ENCODE measurements at regions not wholly inside any gene's neighbourhood (a gene's known extent, or its start where the extent isn't known, plus 50 kb on each side); places are given as distances from the start of the nearest gene placed in this dataset.
A peak's percentile ranks its signal among the peaks of the same experiment; 100 is the strongest.

DNA sequence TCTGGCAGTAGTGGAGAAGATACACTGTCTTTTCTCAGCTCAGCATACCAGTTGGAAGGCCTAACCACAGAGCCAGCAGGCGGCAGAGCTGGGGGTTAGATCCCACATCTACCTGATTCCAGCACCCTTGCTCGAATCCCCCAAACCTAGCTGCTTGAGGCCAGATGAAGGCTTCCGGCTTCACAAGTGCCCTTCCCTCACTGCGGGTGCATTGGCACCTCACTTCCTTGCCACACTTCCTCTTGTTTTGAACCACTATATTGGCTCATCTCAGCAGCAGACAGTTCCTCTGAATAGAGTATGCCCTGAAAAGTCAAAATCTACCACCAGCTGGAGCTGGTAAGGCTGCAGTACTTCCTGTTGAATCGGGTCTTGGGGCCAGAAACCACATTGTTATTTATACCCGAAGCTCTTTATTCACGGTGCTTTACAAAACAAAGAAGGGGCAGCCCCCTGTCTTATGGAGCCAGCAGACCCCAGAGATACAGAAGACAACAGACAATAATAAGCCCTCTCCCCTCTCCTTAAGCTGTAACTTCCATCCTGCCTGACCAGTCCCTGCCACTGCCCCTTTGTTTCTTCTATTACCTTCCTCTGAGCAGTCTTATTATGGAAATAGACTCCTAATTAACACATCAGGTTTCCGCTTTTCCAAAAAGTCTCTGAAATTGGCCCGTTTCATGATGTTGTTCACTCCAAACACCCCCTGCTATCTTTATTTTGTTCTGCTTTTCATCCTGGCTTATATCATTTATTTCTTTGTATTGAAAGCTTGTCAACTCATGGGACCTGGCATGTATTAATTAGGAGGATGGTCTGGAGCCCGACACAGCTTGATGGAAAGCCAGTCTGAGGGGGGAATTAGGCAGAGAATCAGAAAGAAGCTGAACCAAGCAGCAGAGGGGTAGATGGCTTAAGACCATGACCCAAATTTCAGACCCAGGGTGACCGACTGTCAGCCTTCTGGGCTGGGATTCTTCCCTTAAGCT is 233.5 kb downstream of the EFCAB11 start:
- no peaks in the 10 kb centered on the region for H3K27me3 ChIP-seq (replicated peaks in 1 of 4; ENCODE audit: control extremely low read depth in 1 of 4, control insufficient read depth in 3 of 4, insufficient read depth in 4 of 4, low read length in 3 of 4)
- H3K27me3 Mint-ChIP-seq: no peaks in the 10 kb centered on the region
- intact Hi-C loops (cut with micrococcal nuclease): loop anchor here (1.0 to 5.0 kb wide), 10 partner anchors 20 to 534 kb away; partner anchors contain the start of gene FOXN3
- DNase-seq: peak; percentile 91
- TF ChIP-seq EZH2 (IDR thresholded peaks at IDR 0.05; ENCODE audit: borderline replicate concordance, insufficient read depth, low read depth, low read length, poor library complexity, severe bottlenecking): no peak
- no peak for TF ChIP-seq CTCF (IDR thresholded peaks at IDR 0.05)
- CTCF ChIA-PET: interaction anchor here (0.6 to 2.1 kb wide), 17 partner anchors 9 to 385 kb away, joined by 3 to 21 read pairs (median 4); no protein-coding TSS in a partner anchor
- H3K9ac ChIP-seq (ENCODE audit: low read length): peak overlapping the region; percentile 48
- 20% methylated on average over 10 of the region's 11 CpGs for WGBS (ENCODE audit: insufficient coverage)
- H3K36me3 ChIP-seq (replicated peaks in 1 of 2; ENCODE audit: control extremely low read depth in 1 of 2, control insufficient read depth in 1 of 2, extremely low read depth in 1 of 2, insufficient read depth in 2 of 2, low read length in 1 of 2): no peaks in the 10 kb centered on the region
- peaks cover 62% of the 10 kb centered on the region for H3K4me1 Mint-ChIP-seq
- peak overlapping the region; percentile 67 for H2AFZ ChIP-seq (ENCODE audit: insufficient read depth, low read depth, low read length, poor library complexity, severe bottlenecking)
- no peaks in the 10 kb centered on the region for H4K20me1 ChIP-seq (ENCODE audit: control insufficient read depth, insufficient read depth, low read length, poor library complexity, severe bottlenecking)
- peak overlapping the region; percentile 75 for H3K4me3 Mint-ChIP-seq
- POLR2A ChIA-PET: interaction anchor here (0.6 to 1.4 kb wide), 9 partner anchors 20 to 535 kb away, joined by 3 to 8 read pairs (median 4); partner anchors contain the start of gene PSMC1
- H3K4me1 ChIP-seq (ENCODE audit: control insufficient read depth in 2 of 2, insufficient read depth in 2 of 2, low read length in 2 of 2): peaks cover 59 to 62% of the 10 kb centered on the region in 2 donors
- H3K27ac ChIP-seq (ENCODE audit: low read length in 2 of 2): peak overlapping the region; percentile 93 to 95
- peak overlapping the region in 2 of 5 experiments; percentile 26 to 40 for H3K4me3 ChIP-seq (ENCODE audit: control extremely low read depth in 1 of 5, extremely low read depth in 1 of 5, insufficient read depth in 1 of 5, low read depth in 2 of 5, low read length in 4 of 5)
- peaks cover 0 to 19% (median 0%) of the 10 kb centered on the region in 3 donors for H3K9me3 ChIP-seq (ENCODE audit: control extremely low read depth in 1 of 3, control insufficient read depth in 2 of 3, insufficient read depth in 1 of 3, low read length in 2 of 3)
- peak overlapping the region; percentile 73 for H3K4me2 ChIP-seq (replicated peaks; ENCODE audit: low read depth, low read length, poor library complexity, severe bottlenecking)
- no peaks in the 10 kb centered on the region for H3K79me2 ChIP-seq (ENCODE audit: control insufficient read depth, insufficient read depth, low read length)
- ATAC-seq (ENCODE audit: low read depth): peak; percentile 93
- peaks cover 2% of the 10 kb centered on the region for H3K9me3 Mint-ChIP-seq (ENCODE audit: insufficient read depth)
- H3K27ac Mint-ChIP-seq: peak overlapping the region; percentile 95

All from B cell (primary cell).